ENCODE measurements at regions not wholly inside any gene's neighbourhood (a gene's known extent, or its start where the extent isn't known, plus 50 kb on each side); places are given as distances from the start of the nearest gene placed in this dataset.

DNA sequence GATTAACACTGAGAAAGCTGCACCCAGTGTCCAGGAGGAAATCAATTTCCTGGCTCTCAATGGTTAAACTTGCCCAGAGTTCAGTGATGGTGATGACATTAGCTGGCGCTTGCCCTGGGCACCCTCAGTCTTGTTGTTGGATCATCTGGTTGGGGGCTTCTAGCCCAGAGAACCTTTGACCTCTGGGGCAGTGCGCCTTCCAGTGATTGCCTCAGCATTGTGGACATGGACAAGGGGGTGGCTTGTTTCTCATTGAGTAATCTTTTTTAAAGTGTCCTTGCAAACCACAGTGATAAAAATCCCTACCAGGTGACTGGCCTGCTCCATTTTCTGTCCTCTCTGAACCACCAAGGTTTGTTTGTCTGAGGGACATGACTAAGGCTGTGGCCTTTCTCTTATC, 95.6 kb upstream of the USP9Y start:
- dilution Hi-C loops (cut with MboI; ENCODE audit: extremely low pct_ligation_motif_present, low sequenced_read_pairs) = no loop called here

More for the DNA sequence above, 95.6 kb upstream of the USP9Y start:
- H4K20me1 ChIP-seq (replicated peaks; ENCODE audit: control insufficient read depth, extremely low read depth, insufficient read depth, low read length) = no peaks in the 10 kb centered on the region
- H3K79me2 ChIP-seq (ENCODE audit: control insufficient read depth, insufficient read depth, low read length) = no peaks in the 10 kb centered on the region
- no peaks in the 10 kb centered on the region for H3K9me1 ChIP-seq (replicated peaks; ENCODE audit: control insufficient read depth, extremely low read depth, insufficient read depth, low read length)
- no TSS peak for BruUV-seq (replicated peaks)
- H2AFZ ChIP-seq (ENCODE audit: low read depth, low read length) = no peak overlapping the region
- DNase-seq (ENCODE audit: low read depth, low spot score) (no peak), FAIRE-seq (no peak)
- intact Hi-C loops (cut with micrococcal nuclease) = no loop called here
- POLR2A ChIA-PET = no interaction called here
- TF ChIP-seq MAX (IDR thresholded peaks at IDR 0.05; ENCODE audit: insufficient read depth, insufficient read length) (no peak), MYC (IDR thresholded peaks at IDR 0.05; ENCODE audit: low read depth, low read length) (no peak), FOS (IDR thresholded peaks at IDR 0.05; ENCODE audit: borderline replicate concordance, insufficient read depth, low read length) (no peak), GATA2 (IDR thresholded peaks at IDR 0.05; ENCODE audit: insufficient read depth, insufficient read length, low read depth, low read length) (no peak), POLR2A (IDR thresholded peaks at IDR 0.05; ENCODE audit: low read depth, low read length) (no peak), EZH2 (IDR thresholded peaks at IDR 0.05; ENCODE audit: borderline replicate concordance, low read depth, low read length, severe bottlenecking) (no peak), JUN (IDR thresholded peaks at IDR 0.05; ENCODE audit: borderline replicate concordance, insufficient read depth, insufficient read length, low read depth) (no peak), POLR2AphosphoS5 (IDR thresholded peaks at IDR 0.05; ENCODE audit: insufficient read depth, low read depth, low read length) (no peak)
- TF ChIP-seq, protein P1, sequence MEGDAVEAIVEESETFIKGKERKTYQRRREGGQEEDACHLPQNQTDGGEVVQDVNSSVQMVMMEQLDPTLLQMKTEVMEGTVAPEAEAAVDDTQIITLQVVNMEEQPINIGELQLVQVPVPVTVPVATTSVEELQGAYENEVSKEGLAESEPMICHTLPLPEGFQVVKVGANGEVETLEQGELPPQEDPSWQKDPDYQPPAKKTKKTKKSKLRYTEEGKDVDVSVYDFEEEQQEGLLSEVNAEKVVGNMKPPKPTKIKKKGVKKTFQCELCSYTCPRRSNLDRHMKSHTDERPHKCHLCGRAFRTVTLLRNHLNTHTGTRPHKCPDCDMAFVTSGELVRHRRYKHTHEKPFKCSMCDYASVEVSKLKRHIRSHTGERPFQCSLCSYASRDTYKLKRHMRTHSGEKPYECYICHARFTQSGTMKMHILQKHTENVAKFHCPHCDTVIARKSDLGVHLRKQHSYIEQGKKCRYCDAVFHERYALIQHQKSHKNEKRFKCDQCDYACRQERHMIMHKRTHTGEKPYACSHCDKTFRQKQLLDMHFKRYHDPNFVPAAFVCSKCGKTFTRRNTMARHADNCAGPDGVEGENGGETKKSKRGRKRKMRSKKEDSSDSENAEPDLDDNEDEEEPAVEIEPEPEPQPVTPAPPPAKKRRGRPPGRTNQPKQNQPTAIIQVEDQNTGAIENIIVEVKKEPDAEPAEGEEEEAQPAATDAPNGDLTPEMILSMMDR (IDR thresholded peaks at IDR 0.05; ENCODE audit: extremely low read depth in 1 of 2, insufficient read depth in 1 of 2, low read depth in 1 of 2, low read length in 2 of 2) = no peak
- H3K9me3 ChIP-seq (replicated peaks; ENCODE audit: control insufficient read depth, insufficient read depth, low read length) = no peaks in the 10 kb centered on the region
- H3K4me3 ChIP-seq (replicated peaks in 1 of 3; ENCODE audit: insufficient read depth in 1 of 3, low read depth in 1 of 3, low read length in 3 of 3) = no peak overlapping the region
- CTCF ChIA-PET = no interaction called here
- H3K27ac ChIP-seq (ENCODE audit: insufficient read depth, low read depth, low read length) = no peak overlapping the region
- H3K36me3 ChIP-seq (ENCODE audit: control insufficient read depth in 2 of 2, extremely low read depth in 1 of 2, insufficient read depth in 2 of 2, low read length in 2 of 2) = no peaks in the 10 kb centered on the region
- H3K4me1 ChIP-seq (ENCODE audit: control insufficient read depth, extremely low read depth, insufficient read depth, low read length) = no peaks in the 10 kb centered on the region
- no peak overlapping the region for H3K4me2 ChIP-seq (ENCODE audit: insufficient read depth, low read length)
- no peaks in the 10 kb centered on the region for H3K27me3 ChIP-seq (ENCODE audit: control insufficient read depth in 2 of 2, insufficient read depth in 2 of 2, low read length in 2 of 2)
- H3K9ac ChIP-seq (replicated peaks; ENCODE audit: extremely low read depth, insufficient read depth, low read length) = no peak overlapping the region

Data from endothelial cell of umbilical vein (primary cell).